Fibroblast of villous mesenchyme (primary cell): ENCODE measurements at regions not wholly inside any gene's neighbourhood (a gene's known extent, or its start where the extent isn't known, plus 50 kb on each side); places are given as distances from the start of the nearest gene placed in this dataset.

Experiments used
- DNase-seq: peaks from one replicate; pipeline ENCODE4 v3.0.0-alpha.2; 2010; ENCODE audit warnings: low read depth
- H3K4me3 ChIP-seq: 2 replicates; pipeline ENCODE4 v1.5.1; 2011; ENCODE audit warnings: low read depth, mild to moderate bottlenecking, low read length
- CTCF ChIP-seq: IDR thresholded peaks from 2 replicates; pipeline ENCODE4 v1.5.1; 2012; ENCODE audit warnings: low read depth, mild to moderate bottlenecking, low read length; ENCODE audit not compliant: insufficient read depth

GRCh38 chrX:39898147-39898546, 199.6 kb downstream of the BCOR start:
- no peak overlapping the region for H3K4me3 ChIP-seq

GRCh38 chrX:39899059-39899458, 198.7 kb downstream of the BCOR start:
- no peak overlapping the region for H3K4me3 ChIP-seq
- DNase-seq, result no peak
- no peak for TF ChIP-seq CTCF

More at GRCh38 chrX:39898147-39898546, 199.6 kb downstream of the BCOR start:
- no peak for DNase-seq
- TF ChIP-seq CTCF, result no peak

DNA sequence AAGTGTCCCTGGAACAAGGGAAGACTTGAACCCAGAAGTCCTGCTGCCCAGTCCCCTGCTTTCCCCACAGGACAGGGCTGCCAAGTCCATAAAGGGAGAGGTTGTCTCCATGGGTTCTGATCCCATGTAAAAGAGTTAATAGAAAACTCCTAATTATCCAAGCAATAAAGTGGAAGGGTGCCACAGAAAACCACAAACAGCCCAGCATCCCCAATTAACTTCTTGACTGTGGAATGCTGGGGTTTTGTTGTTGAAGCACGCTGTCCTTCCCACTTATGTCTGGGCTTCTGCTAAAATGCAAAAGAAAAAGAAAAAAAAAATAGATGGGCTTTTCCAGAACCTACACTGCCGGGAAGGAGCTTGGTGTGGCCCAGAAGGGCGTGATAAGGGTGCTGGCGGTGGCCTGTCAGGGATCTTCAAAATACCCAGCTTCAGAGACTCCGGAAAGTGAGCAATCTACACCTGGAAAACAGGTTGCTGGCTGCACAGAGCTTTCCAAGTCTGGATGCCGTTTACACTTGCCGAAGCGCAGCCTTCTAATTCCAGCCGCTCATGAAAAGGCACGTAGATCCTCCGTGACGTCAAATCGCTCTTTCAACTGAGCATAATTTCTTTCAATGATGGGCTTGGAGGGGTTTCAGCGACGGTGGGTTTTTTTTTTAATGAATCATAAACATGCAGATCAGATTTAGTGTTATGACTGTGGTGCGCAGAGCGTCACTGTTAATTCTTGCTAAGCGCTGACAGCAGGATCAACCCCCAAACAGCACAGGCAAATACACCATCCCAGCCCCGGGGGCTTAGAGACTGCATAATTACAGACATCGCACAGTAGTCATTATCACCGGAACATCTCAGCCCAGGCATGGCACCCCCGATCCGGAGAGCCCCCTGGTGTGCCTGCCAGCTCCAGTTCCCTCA, 197.6 kb downstream of the BCOR start:
- DNase-seq, result no peak
- TF ChIP-seq CTCF, result no peak
- H3K4me3 ChIP-seq, result no peak overlapping the region

DNA sequence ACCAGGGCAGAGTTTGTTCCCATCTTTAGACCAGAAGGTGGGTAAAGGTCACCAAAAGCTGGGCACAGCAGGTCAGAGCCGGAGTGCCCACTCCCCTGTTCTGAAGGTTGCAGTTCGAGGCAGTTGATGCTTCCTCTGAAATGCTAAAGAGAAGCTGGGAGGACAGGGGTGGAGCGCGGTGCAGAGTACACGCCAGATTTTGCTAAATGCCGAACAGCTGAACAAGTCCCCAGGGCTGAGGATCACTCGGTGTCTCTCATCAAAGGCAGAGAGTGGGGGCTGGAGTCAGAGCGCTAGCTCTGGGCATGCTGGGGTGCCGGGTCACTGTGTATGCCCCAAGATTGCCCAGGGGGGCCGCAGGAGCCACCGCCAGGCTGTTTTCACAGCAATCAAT, 197.0 kb downstream of the BCOR start:
- peak; percentile 12 for DNase-seq
- no peak for TF ChIP-seq CTCF
- H3K4me3 ChIP-seq, result no peak overlapping the region

DNA sequence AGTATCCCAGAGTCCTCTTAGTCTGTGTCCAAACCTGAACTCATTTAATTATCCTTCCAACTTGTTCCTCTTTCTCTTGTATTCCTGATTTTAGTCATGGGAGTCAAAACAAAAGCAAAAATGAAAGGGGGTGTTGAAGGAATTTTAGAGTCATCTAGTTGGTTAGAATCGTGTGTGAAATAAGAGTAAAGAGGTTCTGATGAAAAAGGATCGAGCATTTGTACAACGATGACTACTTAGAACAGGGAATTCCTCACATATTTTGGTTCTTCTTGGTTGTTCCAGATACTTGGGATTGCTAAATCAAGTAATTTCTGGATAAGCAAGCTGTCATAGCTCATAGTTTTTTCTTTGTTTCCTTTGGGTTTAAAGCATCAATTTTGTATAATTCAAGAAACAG, 194.4 kb downstream of the BCOR start:
- TF ChIP-seq CTCF, result no peak
- peak; percentile 50 for DNase-seq
- H3K4me3 ChIP-seq, result no peak overlapping the region

DNA sequence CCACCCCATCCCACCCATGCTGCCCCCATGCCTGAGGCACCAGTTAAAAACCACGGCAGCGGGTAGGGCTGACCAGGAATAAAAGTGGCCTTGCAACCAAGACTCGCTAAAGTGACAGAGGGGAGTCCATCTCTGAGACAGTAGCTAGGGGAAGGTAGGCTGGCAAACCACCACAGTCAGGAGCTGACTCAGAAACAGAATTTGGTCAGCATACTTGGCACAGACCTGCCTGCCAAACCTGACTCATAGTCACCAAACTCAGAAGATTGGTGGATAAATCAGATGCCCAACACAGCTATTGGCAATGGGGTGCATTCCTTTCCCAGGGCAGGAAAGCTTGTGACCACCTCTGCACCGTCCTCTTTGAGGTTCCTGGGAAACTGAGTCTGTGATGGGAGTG, 193.8 kb downstream of the BCOR start:
- H3K4me3 ChIP-seq, result no peak overlapping the region
- DNase-seq, result no peak
- TF ChIP-seq CTCF, result no peak
